DOHH2 (cell line): ENCODE measurements at regions not wholly inside any gene's neighbourhood (a gene's known extent, or its start where the extent isn't known, plus 50 kb on each side); places are given as distances from the start of the nearest gene placed in this dataset.

ENCODE experiments used
- H3F3A ChIP-seq: fragments of 200-600 bp; sonication (generic), shearing (Covaris generic); 2 replicates; pipeline ENCODE4 v1.6.0; 2016; ENCODE audit warnings: antibody characterized with exemption, mild to moderate bottlenecking; ENCODE audit not compliant: control insufficient read depth, insufficient read depth
- H3K27ac ChIP-seq: fragments of 200-600 bp; sonication (generic); 2 replicates; pipeline ENCODE4 v1.5.1; 2014; ENCODE audit warnings: low read depth, mild to moderate bottlenecking, low read length, moderate library complexity
- H3K27me3 ChIP-seq: fragments of 200-600 bp; sonication (generic); 2 replicates; pipeline ENCODE4 v1.6.1; 2014; ENCODE audit warnings: mild to moderate bottlenecking, low read length, mixed read lengths; ENCODE audit not compliant: control insufficient read depth
- H3K36me3 ChIP-seq: fragments of 200-600 bp; sonication (generic); 2 replicates; pipeline ENCODE4 v1.6.1; 2014; ENCODE audit warnings: mild to moderate bottlenecking, low read length, moderate library complexity, mixed read lengths; ENCODE audit not compliant: control insufficient read depth
- H3K4me1 ChIP-seq: fragments of 200-600 bp; sonication (generic); 2 replicates; pipeline ENCODE4 v1.6.1; 2014; ENCODE audit warnings: mild to moderate bottlenecking, low read length, mixed read lengths; ENCODE audit not compliant: control insufficient read depth
- H3K4me2 ChIP-seq: fragments of 200-600 bp; sonication (generic); 2 replicates; pipeline ENCODE4 v1.6.0; 2014; ENCODE audit warnings: mild to moderate bottlenecking, low read length, moderate library complexity
- H3K4me3 ChIP-seq: fragments of 200-600 bp; sonication (generic); 2 replicates; pipeline ENCODE4 v1.5.1; 2014; ENCODE audit warnings: mild to moderate bottlenecking, low read length, mixed read lengths
- H3K79me2 ChIP-seq: fragments of 200-600 bp; sonication (generic); 2 replicates; pipeline ENCODE4 v1.6.1; 2014; ENCODE audit warnings: mild to moderate bottlenecking, low read length, mixed read lengths; ENCODE audit not compliant: control insufficient read depth
- H3K9me2 ChIP-seq: fragments of 200-600 bp; sonication (generic); replicated peaks from 2 replicates; pipeline ENCODE4 v1.6.1; 2014; ENCODE audit warnings: mild to moderate bottlenecking, low read length, mixed read lengths; ENCODE audit not compliant: control insufficient read depth
- H3K9me3 ChIP-seq: fragments of 200-600 bp; sonication (generic); 2 replicates; pipeline ENCODE4 v1.6.1; 2014; ENCODE audit warnings: antibody characterized with exemption, low read length, mixed read lengths; ENCODE audit not compliant: control insufficient read depth, insufficient read depth
- H4K20me1 ChIP-seq: fragments of 200-600 bp; sonication (generic); 2 replicates; pipeline ENCODE4 v1.6.0; 2014; ENCODE audit warnings: low read depth, mild to moderate bottlenecking, antibody characterized with exemption, low read length, moderate library complexity; ENCODE audit not compliant: control insufficient read depth, insufficient read depth
- CTCF ChIP-seq: fragments of 200-600 bp; sonication (generic); IDR thresholded peaks from one replicate; pipeline ENCODE4 v1.5.1; 2014; ENCODE audit warnings: antibody characterized with exemption, mild to moderate bottlenecking, low read depth, low read length; ENCODE audit not compliant: poor library complexity, severe bottlenecking
- EZH2phosphoT487 ChIP-seq: fragments of 200-600 bp; sonication (generic); IDR thresholded peaks from 2 replicates; pipeline ENCODE4 v1.6.1; 2017; ENCODE audit warnings: borderline replicate concordance, mild to moderate bottlenecking, antibody characterized with exemption, low read length, moderate library complexity, mixed read lengths

GRCh38 chr12:77374673-77375072 is 309.3 kb upstream of the E2F7 start:
- H3F3A ChIP-seq, result no peaks in the 10 kb centered on the region
- H3K9me3 ChIP-seq, result no peaks in the 10 kb centered on the region
- H3K4me3 ChIP-seq, result no peak overlapping the region
- no peaks in the 10 kb centered on the region for H4K20me1 ChIP-seq
- H3K79me2 ChIP-seq, result no peaks in the 10 kb centered on the region
- TF ChIP-seq CTCF (no peak), EZH2phosphoT487 (no peak)
- H3K4me1 ChIP-seq, result no peaks in the 10 kb centered on the region
- H3K9me2 ChIP-seq, result no peaks in the 10 kb centered on the region
- no peaks in the 10 kb centered on the region for H3K36me3 ChIP-seq
- H3K27me3 ChIP-seq, result no peaks in the 10 kb centered on the region
- H3K4me2 ChIP-seq, result no peak overlapping the region
- H3K27ac ChIP-seq, result no peak overlapping the region

- H3K9me2 ChIP-seq, result no peaks in the 10 kb centered on the region
- no peaks in the 10 kb centered on the region for H4K20me1 ChIP-seq
- H3K9me3 ChIP-seq, result no peaks in the 10 kb centered on the region
- no peaks in the 10 kb centered on the region for H3K27me3 ChIP-seq
- H3K4me1 ChIP-seq, result no peaks in the 10 kb centered on the region
- no peaks in the 10 kb centered on the region for H3K36me3 ChIP-seq
- TF ChIP-seq CTCF, result no peak
- no peak for TF ChIP-seq EZH2phosphoT487
- H3K27ac ChIP-seq, result no peak overlapping the region
- H3K79me2 ChIP-seq, result no peaks in the 10 kb centered on the region
- no peak overlapping the region for H3K4me3 ChIP-seq
- H3F3A ChIP-seq, result no peaks in the 10 kb centered on the region
- H3K4me2 ChIP-seq, result no peak overlapping the region
Measured at GRCh38 chr12:77372494-77372893, 307.1 kb upstream of the E2F7 start.

- H3K79me2 ChIP-seq, result no peaks in the 10 kb centered on the region
- no peak overlapping the region for H3K27ac ChIP-seq
- no peaks in the 10 kb centered on the region for H3K27me3 ChIP-seq
- TF ChIP-seq CTCF (no peak), EZH2phosphoT487 (no peak)
- H3K4me2 ChIP-seq, result no peak overlapping the region
- no peaks in the 10 kb centered on the region for H3K36me3 ChIP-seq
- H3K4me1 ChIP-seq, result no peaks in the 10 kb centered on the region
- no peaks in the 10 kb centered on the region for H4K20me1 ChIP-seq
- no peak overlapping the region for H3K4me3 ChIP-seq
- no peaks in the 10 kb centered on the region for H3F3A ChIP-seq
- no peaks in the 10 kb centered on the region for H3K9me2 ChIP-seq
- H3K9me3 ChIP-seq, result no peaks in the 10 kb centered on the region
Measured at GRCh38 chr12:77372026-77372425, 306.7 kb upstream of the E2F7 start.

- Histone ChIP-seq H3K9me3 (no peaks in the 10 kb centered on the region), H3K79me2 (no peaks in the 10 kb centered on the region), H3K4me2 (no peak overlapping the region), H3K27me3 (no peaks in the 10 kb centered on the region), H3K27ac (no peak overlapping the region), H3K4me3 (no peak overlapping the region), H3K36me3 (no peaks in the 10 kb centered on the region), H3F3A (no peaks in the 10 kb centered on the region), H3K9me2 (no peaks in the 10 kb centered on the region), H3K4me1 (no peaks in the 10 kb centered on the region), H4K20me1 (no peaks in the 10 kb centered on the region)
- TF ChIP-seq EZH2phosphoT487 (no peak), CTCF (no peak)
Measured at GRCh38 chr12:77368379-77368778, 303.0 kb upstream of the E2F7 start.
